Small intestine (tissue), 7 donors: ENCODE measurements at regions not wholly inside any gene's neighbourhood (a gene's known extent, or its start where the extent isn't known, plus 50 kb on each side); places are given as distances from the start of the nearest gene placed in this dataset.
"Not testable (repeated sequence)": the region's sequence is repeated elsewhere in the genome, so short reads cannot be mapped to it uniquely, and the experiment has no call there.

Experiments
- DNase-seq, 2 donors: peaks; one replicate each; pipeline versions ENCODE4 v3.0.0 to v3.0.0-alpha.2; 2013
- FAIRE-seq: peaks from 2 replicates; lab custom pipeline; 2012; peaks lifted over from hg19 to GRCh38; lab: Jason Lieb, UNC
- H3K27ac ChIP-seq, 3 donors: one replicate each; pipeline ENCODE4 v1.5.1; 2013; ENCODE audit warnings: low read length in 2 of 3, mild to moderate bottlenecking in 2 of 3, control low read depth in 1 of 3, inconsistent platforms in 1 of 3, low read depth in 1 of 3, moderate library complexity in 1 of 3
- H3K27me3 ChIP-seq, 3 donors: one replicate each; pipeline ENCODE4 v1.6.1; 2013; ENCODE audit warnings: low read length in 3 of 3, inconsistent platforms in 1 of 3; ENCODE audit not compliant: control insufficient read depth in 3 of 3, insufficient read depth in 3 of 3
- H3K36me3 ChIP-seq, 3 donors: one replicate each; pipeline ENCODE4 v1.6.1; 2013; ENCODE audit warnings: low read length in 3 of 3, inconsistent platforms in 1 of 3, low read depth in 1 of 3, mild to moderate bottlenecking in 1 of 3, moderate library complexity in 1 of 3; ENCODE audit not compliant: control insufficient read depth in 3 of 3, insufficient read depth in 2 of 3
- H3K4me1 ChIP-seq, 3 donors: one replicate each; pipeline ENCODE4 v1.6.1; 2013; ENCODE audit warnings: low read length in 2 of 3, inconsistent platforms in 1 of 3, low read depth in 1 of 3, mild to moderate bottlenecking in 1 of 3, moderate library complexity in 1 of 3; ENCODE audit not compliant: control insufficient read depth in 3 of 3, insufficient read depth in 2 of 3
- H3K4me3 ChIP-seq, 3 donors: one replicate each; pipeline ENCODE4 v1.5.1; 2013; ENCODE audit warnings: low read length in 3 of 3, control low read depth in 1 of 3, inconsistent platforms in 1 of 3, low read depth in 1 of 3, mild to moderate bottlenecking in 1 of 3, moderate library complexity in 1 of 3
- H3K9me3 ChIP-seq, 2 donors: one replicate each; pipeline ENCODE4 v1.6.1; 2013; ENCODE audit warnings: low read depth in 1 of 2, low read length in 1 of 2; ENCODE audit not compliant: control insufficient read depth in 2 of 2, insufficient read depth in 1 of 2
- WGBS, 3 donors: extraction: QIAGEN DNeasy Blood & Tissue Kit; methylation state at CpG; one replicate each; pipeline ENCODE4 v1.1.7; 2013; 5-methylcytosine and 5-hydroxymethylcytosine counted together
- donor health status: healthy with polysubstance abuse.
- donor health status: control.
- donor health status: control.
- donor health status: Bipolar disorder and iron deficiency.
- donor health status: healthy.

- FAIRE-seq (no peak), DNase-seq (no peak)
- Histone ChIP-seq H3K27ac (no peak overlapping the region), H3K27me3 (no peaks in the 10 kb centered on the region), H3K4me1 (no peaks in the 10 kb centered on the region), H3K9me3 (no peaks in the 10 kb centered on the region), H3K4me3 (no peak overlapping the region), H3K36me3 (no peaks in the 10 kb centered on the region)
- 28 to 80% (median 57%) methylated on average over 3 of the region's 3 CpGs for WGBS, 3 donors
Measured at GRCh38 chr12:28090835-28091234, 99.4 kb upstream of the CCDC91 start.

DNA sequence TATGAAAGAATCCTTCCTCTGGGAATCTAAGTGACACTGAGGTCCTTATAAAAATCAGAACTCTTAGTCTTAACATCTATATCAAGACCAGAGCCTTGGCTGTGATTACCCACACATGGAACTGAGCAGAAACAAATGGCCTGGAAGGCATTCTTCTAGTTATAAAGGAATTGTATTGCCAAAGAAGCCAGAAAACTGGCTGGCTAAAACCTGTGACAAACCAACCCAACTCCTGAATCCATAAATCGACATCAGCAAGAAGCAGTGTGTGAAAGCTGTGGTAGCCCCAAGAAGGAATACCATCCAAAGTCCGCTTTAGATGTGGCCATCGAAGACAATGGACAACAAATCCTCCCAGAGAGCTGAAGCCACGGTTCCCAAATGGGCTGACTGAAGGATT is 97.9 kb upstream of the CCDC91 start:
- WGBS, 3 donors, result 90 to 92% (median 91%) methylated on average over 4 of the region's 4 CpGs
- Histone ChIP-seq H3K4me3 (no peak overlapping the region), H3K36me3 (no peaks in the 10 kb centered on the region), H3K9me3 (no peaks in the 10 kb centered on the region), H3K4me1 (no peaks in the 10 kb centered on the region), H3K27ac (no peak overlapping the region), H3K27me3 (no peaks in the 10 kb centered on the region)
- DNase-seq (no peak), FAIRE-seq (no peak)

- H3K27me3 ChIP-seq, result no peaks in the 10 kb centered on the region
- no peaks in the 10 kb centered on the region for H3K36me3 ChIP-seq
- FAIRE-seq (no peak), DNase-seq (no peak)
- no peaks in the 10 kb centered on the region for H3K4me1 ChIP-seq
- no peak overlapping the region for H3K4me3 ChIP-seq
- 50 to 80% (median 57%) methylated on average over 2 of the region's 2 CpGs for WGBS, 3 donors
- no peaks in the 10 kb centered on the region for H3K9me3 ChIP-seq
- H3K27ac ChIP-seq, result no peak overlapping the region
Measured at GRCh38 chr12:28096649-28097048, 93.6 kb upstream of the CCDC91 start.

DNA sequence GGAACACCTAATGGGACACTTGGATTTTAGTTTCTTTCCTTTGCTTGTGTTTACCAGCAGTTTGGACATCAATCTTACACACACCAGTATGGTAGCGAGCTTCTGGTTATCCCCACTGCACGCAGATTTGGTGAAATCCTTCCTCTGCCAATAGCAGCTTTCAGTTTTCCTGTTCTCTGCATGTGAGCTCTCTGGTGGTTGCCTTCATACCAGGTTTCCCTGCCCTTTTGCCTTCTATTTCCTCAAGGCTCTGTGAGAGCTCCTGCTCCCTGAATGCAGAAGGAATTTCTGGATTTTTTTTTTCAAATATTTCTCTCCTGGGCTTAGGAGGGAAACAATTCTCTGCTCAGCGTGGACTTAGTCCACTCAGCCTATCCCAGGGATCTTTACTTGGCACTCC is 93.0 kb upstream of the CCDC91 start:
- FAIRE-seq, result no peak
- no peak for DNase-seq
- no peak overlapping the region for H3K27ac ChIP-seq
- 71 to 78% (median 77%) methylated on average over 3 of the region's 3 CpGs for WGBS, 3 donors
- no peaks in the 10 kb centered on the region for H3K36me3 ChIP-seq
- H3K27me3 ChIP-seq, result no peaks in the 10 kb centered on the region
- no peak overlapping the region for H3K4me3 ChIP-seq
- H3K9me3 ChIP-seq, result no peaks in the 10 kb centered on the region
- H3K4me1 ChIP-seq, result no peaks in the 10 kb centered on the region

DNA sequence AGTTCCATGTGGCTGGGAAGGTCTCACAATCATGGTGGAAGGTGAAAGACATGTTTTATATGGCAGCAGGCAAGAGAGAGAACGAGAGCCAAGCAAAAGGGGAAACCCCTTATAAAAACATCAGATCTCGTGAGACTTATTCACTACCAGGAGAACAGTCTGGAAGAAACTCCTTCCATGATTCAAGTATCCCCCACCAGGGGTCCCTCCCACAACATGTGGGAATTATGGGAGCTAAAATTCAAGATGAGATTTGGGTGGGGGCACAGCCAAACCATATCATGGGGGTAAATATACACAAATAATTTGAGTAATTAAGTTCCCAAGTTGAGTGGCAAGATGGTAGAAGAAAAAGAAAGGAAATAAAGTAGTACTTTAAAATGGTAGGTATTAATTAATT is 91.0 kb upstream of the CCDC91 start:
- H3K27me3 ChIP-seq, H3K4me3 ChIP-seq, FAIRE-seq, DNase-seq, H3K27ac ChIP-seq, H3K4me1 ChIP-seq, H3K36me3 ChIP-seq, H3K9me3 ChIP-seq: not testable (repeated sequence)
- WGBS, 3 donors, result 78 to 80% (median 79%) methylated on average over 2 of the region's 2 CpGs

DNA sequence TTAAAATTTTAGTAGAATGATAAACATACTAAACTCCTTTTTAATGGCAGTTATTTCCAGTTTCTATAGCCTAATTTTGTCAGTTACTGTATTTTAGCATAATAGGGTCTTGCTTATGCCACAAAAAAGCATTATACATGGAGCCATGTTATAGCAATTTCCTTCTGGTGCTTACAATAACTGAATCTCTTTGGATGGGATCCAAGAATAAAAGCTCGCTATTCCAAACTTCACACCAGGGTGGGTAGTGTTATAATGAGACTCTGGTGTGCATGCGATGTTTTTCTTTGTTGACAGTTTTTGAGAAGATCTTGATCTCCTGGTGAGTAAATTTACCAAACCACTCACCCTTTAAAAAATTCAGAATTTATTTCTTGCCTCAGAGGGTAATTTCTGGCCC is 90.4 kb upstream of the CCDC91 start:
- no peak for DNase-seq
- Histone ChIP-seq H3K4me1 (no peaks in the 10 kb centered on the region), H3K9me3 (no peaks in the 10 kb centered on the region), H3K27me3 (no peaks in the 10 kb centered on the region), H3K4me3 (no peak overlapping the region), H3K27ac (no peak overlapping the region), H3K36me3 (no peaks in the 10 kb centered on the region)
- 74 to 93% (median 91%) methylated on average over 2 of the region's 2 CpGs for WGBS, 3 donors
- FAIRE-seq, result no peak

DNA sequence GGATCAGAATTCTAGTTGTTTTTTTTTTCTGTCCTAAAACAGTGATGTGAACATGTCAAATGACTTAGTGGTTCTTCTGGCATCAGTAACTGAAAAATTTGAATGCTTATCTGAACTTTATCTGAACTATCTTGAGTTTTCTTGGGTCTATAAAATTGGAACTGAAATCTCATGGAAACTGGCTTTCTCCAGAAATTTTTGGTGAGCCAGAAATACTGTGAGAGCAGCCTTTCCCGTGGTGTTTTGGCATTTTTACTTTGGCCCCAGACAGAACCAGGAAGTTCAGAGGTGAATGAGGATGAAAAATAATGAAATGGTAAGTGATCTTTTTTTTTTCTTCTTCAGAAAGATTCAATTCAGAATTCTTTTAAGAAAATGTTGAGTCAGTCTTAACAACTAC is 89.5 kb upstream of the CCDC91 start:
- H3K4me3 ChIP-seq, result no peak overlapping the region
- WGBS, 3 donors, result 54 to 74% (median 66%) methylated on average over 1 of the region's 1 CpG
- H3K36me3 ChIP-seq, result no peaks in the 10 kb centered on the region
- no peaks in the 10 kb centered on the region for H3K27me3 ChIP-seq
- FAIRE-seq (no peak), DNase-seq (no peak)
- no peak overlapping the region for H3K27ac ChIP-seq
- H3K4me1 ChIP-seq, result no peaks in the 10 kb centered on the region
- no peaks in the 10 kb centered on the region for H3K9me3 ChIP-seq

DNA sequence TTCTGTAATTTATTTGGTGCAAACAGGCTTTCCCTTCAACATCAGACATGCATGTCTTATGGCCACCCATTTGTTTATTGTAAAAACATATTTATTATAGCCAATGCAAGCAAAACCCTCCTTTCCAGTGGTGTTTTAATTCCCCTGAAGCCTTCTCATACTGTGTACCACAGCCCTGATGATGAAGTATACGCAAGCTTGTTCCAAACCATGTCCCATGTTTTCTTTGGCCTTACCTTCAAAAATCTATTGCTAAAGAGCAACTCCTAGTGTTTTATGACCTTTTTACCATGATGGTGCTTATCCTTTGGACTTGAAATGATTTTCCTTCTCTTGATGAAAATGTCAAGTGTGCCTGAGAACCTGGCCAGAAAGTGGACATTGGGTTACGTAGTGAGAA is 85.9 kb upstream of the CCDC91 start:
- 85 to 94% (median 94%) methylated on average over 2 of the region's 2 CpGs for WGBS, 3 donors

More for the DNA sequence above, 85.9 kb upstream of the CCDC91 start:
- Histone ChIP-seq H3K27ac (no peak overlapping the region), H3K9me3 (no peaks in the 10 kb centered on the region), H3K27me3 (no peaks in the 10 kb centered on the region), H3K4me1 (no peaks in the 10 kb centered on the region), H3K36me3 (no peaks in the 10 kb centered on the region), H3K4me3 (no peak overlapping the region)
- FAIRE-seq (no peak), DNase-seq (no peak)
